HG03469 (cell line): ENCODE measurements at regions not wholly inside any gene's neighbourhood (a gene's known extent, or its start where the extent isn't known, plus 50 kb on each side); places are given as distances from the start of the nearest gene placed in this dataset.
"Not testable (repeated sequence)": the region's sequence is repeated elsewhere in the genome, so short reads cannot be mapped to it uniquely, and the experiment has no call there.

Experiments used
- ATAC-seq: cut with Tn5 transposase; IDR thresholded peaks from one replicate; pipeline ENCODE4 v1.9.1; 2021; ENCODE audit warnings: mild to moderate bottlenecking, moderate library complexity, moderate number of reproducible peaks; ENCODE audit not compliant: unreplicated experiment

- no peak for ATAC-seq
These were observed 73.4 kb downstream of the FGD2 start for GRCh38 chr6:37078814-37079213.

- no peak for ATAC-seq
These were observed 75.7 kb downstream of the FGD2 start for GRCh38 chr6:37081042-37081607.

- no peak for ATAC-seq
These were observed 77.1 kb downstream of the FGD2 start for GRCh38 chr6:37082390-37083130.

- no peak for ATAC-seq
These were observed 78.0 kb downstream of the FGD2 start for GRCh38 chr6:37083243-37084138.

- ATAC-seq, result not testable (repeated sequence)
These were observed 79.2 kb downstream of the FGD2 start for GRCh38 chr6:37084665-37085064.

GRCh38 chr6:37085198-37085597 is 79.7 kb downstream of the FGD2 start:
- ATAC-seq, result no peak

- ATAC-seq, result no peak
These were observed 81.1 kb upstream of the PIM1 start for GRCh38 chr6:37088897-37089296.

- no peak for ATAC-seq
These were observed 80.2 kb upstream of the PIM1 start for GRCh38 chr6:37089783-37090182.

GRCh38 chr6:37091104-37091503 is 78.8 kb upstream of the PIM1 start:
- ATAC-seq, result not testable (repeated sequence)

GRCh38 chr6:37091586-37091985 is 78.4 kb upstream of the PIM1 start:
- not testable (repeated sequence) for ATAC-seq

- ATAC-seq, result no peak
These were observed 76.8 kb upstream of the PIM1 start for GRCh38 chr6:37092923-37093727.

- ATAC-seq, result no peak
These were observed 76.3 kb upstream of the PIM1 start for GRCh38 chr6:37093728-37094069.

GRCh38 chr6:37095997-37096396 is 74.0 kb upstream of the PIM1 start:
- no peak for ATAC-seq

GRCh38 chr6:37097335-37097734 is 72.6 kb upstream of the PIM1 start:
- ATAC-seq, result no peak

GRCh38 chr6:37099442-37099841 is 70.5 kb upstream of the PIM1 start:
- ATAC-seq, result no peak

- ATAC-seq, result no peak
These were observed 69.2 kb upstream of the PIM1 start for GRCh38 chr6:37100745-37101144.

GRCh38 chr6:37101991-37102298 is 68.0 kb upstream of the PIM1 start:
- ATAC-seq, result no peak

- ATAC-seq, result peak; percentile 71
These were observed 67.4 kb upstream of the PIM1 start for GRCh38 chr6:37102299-37103168.

GRCh38 chr6:37103169-37104039 is 66.5 kb upstream of the PIM1 start:
- ATAC-seq, result no peak
